ENCODE measurements at regions not wholly inside any gene's neighbourhood (a gene's known extent, or its start where the extent isn't known, plus 50 kb on each side); places are given as distances from the start of the nearest gene placed in this dataset.

DNA sequence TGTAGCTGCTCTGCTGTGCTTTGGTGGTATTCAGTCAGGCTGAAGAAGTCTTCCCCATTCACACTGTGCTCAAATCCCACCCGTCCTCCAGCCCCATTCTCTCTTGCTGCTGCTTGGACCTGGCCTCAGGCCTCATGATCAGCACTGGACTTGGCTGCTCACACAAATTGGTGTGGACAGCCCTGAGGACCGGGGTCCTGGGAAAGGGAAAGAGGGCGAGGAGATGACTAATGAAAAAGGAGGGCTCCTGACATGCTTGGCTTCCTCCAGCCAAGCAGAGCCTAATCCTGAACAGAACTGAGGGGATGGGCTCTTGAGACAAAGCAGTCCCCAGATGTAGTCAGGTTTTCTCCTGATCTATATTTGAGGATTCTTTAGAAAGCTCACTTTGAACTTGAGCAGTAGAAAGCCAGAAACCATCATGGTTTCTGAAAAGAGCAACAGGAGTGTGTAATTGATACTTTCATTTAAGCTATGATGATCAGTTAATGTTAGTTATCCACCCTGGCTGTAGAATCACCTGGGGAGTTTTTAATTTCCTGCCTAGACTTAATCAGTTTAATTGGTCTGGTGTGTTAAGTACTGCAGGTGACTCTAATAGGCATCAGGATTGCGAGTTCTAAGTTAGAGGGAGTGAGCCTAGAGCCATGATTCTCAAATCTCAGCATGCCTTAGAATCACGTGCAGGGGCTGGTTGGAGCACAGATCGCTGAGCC lies 79.4 kb upstream of the THBS1 start:
- Mint-ChIP-seq H3K4me1 (ENCODE audit: low read depth, unreplicated experiment) (no peaks in the 10 kb centered on the region), H3K27me3 (ENCODE audit: insufficient read depth, unreplicated experiment) (no peaks in the 10 kb centered on the region), H3K36me3 (ENCODE audit: insufficient read depth, unreplicated experiment) (no peaks in the 10 kb centered on the region), H3K9me3 (ENCODE audit: unreplicated experiment) (no peaks in the 10 kb centered on the region), H3K4me3 (ENCODE audit: unreplicated experiment) (no peak overlapping the region), H3K27ac (ENCODE audit: unreplicated experiment) (no peak overlapping the region)
- CTCF ChIA-PET: no interaction called here
- intact Hi-C loops (cut with micrococcal nuclease; ENCODE audit: unreplicated experiment): no loop called here
- no peak for DNase-seq
- Histone ChIP-seq H3K36me3 (ENCODE audit: control insufficient read depth, insufficient read depth, low read length) (no peaks in the 10 kb centered on the region), H3K27me3 (replicated peaks; ENCODE audit: control insufficient read depth, insufficient read depth, low read length) (no peaks in the 10 kb centered on the region), H3K4me1 (no peaks in the 10 kb centered on the region), H3K4me3 (ENCODE audit: low read depth, low read length) (no peak overlapping the region), H3K9me3 (no peaks in the 10 kb centered on the region)
- no TSS peak for BruUV-seq (replicated peaks)
- TF ChIP-seq, protein P1, sequence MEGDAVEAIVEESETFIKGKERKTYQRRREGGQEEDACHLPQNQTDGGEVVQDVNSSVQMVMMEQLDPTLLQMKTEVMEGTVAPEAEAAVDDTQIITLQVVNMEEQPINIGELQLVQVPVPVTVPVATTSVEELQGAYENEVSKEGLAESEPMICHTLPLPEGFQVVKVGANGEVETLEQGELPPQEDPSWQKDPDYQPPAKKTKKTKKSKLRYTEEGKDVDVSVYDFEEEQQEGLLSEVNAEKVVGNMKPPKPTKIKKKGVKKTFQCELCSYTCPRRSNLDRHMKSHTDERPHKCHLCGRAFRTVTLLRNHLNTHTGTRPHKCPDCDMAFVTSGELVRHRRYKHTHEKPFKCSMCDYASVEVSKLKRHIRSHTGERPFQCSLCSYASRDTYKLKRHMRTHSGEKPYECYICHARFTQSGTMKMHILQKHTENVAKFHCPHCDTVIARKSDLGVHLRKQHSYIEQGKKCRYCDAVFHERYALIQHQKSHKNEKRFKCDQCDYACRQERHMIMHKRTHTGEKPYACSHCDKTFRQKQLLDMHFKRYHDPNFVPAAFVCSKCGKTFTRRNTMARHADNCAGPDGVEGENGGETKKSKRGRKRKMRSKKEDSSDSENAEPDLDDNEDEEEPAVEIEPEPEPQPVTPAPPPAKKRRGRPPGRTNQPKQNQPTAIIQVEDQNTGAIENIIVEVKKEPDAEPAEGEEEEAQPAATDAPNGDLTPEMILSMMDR (IDR thresholded peaks at IDR 0.05; ENCODE audit: insufficient read depth in 1 of 2, low read depth in 1 of 2, low read length in 1 of 2, severe bottlenecking in 1 of 2, unreplicated experiment in 1 of 2): no peak
- POLR2A ChIA-PET: no interaction called here

DNA sequence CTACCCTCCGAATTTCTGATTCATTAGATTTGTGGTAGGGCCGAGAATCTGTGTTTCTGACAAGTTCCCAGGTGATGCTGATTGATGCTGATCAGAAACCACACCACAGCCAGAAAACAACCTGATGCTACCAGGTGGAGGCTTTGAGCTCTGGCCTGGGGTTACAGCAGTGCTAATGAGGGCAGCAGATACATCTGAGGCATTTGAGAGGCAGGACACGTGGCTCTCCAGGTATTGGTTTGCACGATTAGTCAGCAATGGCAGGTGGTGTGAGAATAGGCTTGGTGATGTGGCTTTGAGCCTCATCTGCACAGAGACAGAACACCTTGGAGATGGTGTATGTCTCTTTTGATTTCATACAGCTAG lies 78.8 kb upstream of the THBS1 start:
- DNase-seq: no peak
- no peaks in the 10 kb centered on the region for H3K27me3 Mint-ChIP-seq (ENCODE audit: insufficient read depth, unreplicated experiment)
- H3K36me3 Mint-ChIP-seq (ENCODE audit: insufficient read depth, unreplicated experiment): no peaks in the 10 kb centered on the region
- BruUV-seq (replicated peaks): no TSS peak
- TF ChIP-seq, protein P1 (IDR thresholded peaks at IDR 0.05; ENCODE audit: insufficient read depth in 1 of 2, low read depth in 1 of 2, low read length in 1 of 2, severe bottlenecking in 1 of 2, unreplicated experiment in 1 of 2): no peak
- H3K27ac Mint-ChIP-seq (ENCODE audit: unreplicated experiment): no peak overlapping the region
- Histone ChIP-seq H3K4me1 (no peaks in the 10 kb centered on the region), H3K9me3 (no peaks in the 10 kb centered on the region), H3K27me3 (replicated peaks; ENCODE audit: control insufficient read depth, insufficient read depth, low read length) (no peaks in the 10 kb centered on the region), H3K4me3 (ENCODE audit: low read depth, low read length) (no peak overlapping the region), H3K36me3 (ENCODE audit: control insufficient read depth, insufficient read depth, low read length) (no peaks in the 10 kb centered on the region)
- H3K4me1 Mint-ChIP-seq (ENCODE audit: low read depth, unreplicated experiment): no peaks in the 10 kb centered on the region
- ChIA-PET POLR2A (no interaction called here), CTCF (no interaction called here)
- no peak overlapping the region for H3K4me3 Mint-ChIP-seq (ENCODE audit: unreplicated experiment)
- H3K9me3 Mint-ChIP-seq (ENCODE audit: unreplicated experiment): no peaks in the 10 kb centered on the region
- intact Hi-C loops (cut with micrococcal nuclease; ENCODE audit: unreplicated experiment): no loop called here

DNA sequence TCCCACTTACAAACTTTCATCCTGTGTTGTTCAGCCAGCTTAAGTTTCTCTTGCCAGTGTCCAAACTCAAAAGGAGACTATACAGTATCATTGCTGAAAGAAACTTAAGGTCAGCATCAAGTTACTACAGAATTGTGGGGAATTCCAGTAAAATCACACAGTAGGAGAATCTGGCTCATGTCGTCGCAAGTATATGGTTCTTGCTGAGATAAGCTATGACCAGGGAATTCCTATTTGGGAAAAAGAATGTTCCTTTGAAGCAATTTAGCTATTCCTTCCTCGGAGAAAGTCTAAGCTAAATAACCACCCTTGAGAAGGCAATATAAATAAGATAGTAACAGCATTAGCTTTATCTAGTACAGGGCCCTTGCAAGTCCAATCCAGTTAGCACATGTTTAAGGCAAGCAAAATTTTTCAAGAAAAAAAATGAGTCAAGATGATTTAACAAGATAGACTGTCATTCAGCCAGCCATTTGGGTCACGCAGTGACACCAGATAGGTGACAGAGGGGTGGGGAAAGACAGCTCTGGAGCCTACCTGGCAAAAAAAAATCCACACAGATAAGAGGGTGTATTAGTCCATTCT lies 78.2 kb upstream of the THBS1 start:
- Mint-ChIP-seq H3K27ac (ENCODE audit: unreplicated experiment) (no peak overlapping the region), H3K4me3 (ENCODE audit: unreplicated experiment) (no peak overlapping the region), H3K27me3 (ENCODE audit: insufficient read depth, unreplicated experiment) (no peaks in the 10 kb centered on the region), H3K9me3 (ENCODE audit: unreplicated experiment) (no peaks in the 10 kb centered on the region), H3K36me3 (ENCODE audit: insufficient read depth, unreplicated experiment) (no peaks in the 10 kb centered on the region), H3K4me1 (ENCODE audit: low read depth, unreplicated experiment) (no peaks in the 10 kb centered on the region)
- H3K4me3 ChIP-seq (ENCODE audit: low read depth, low read length): no peak overlapping the region
- TF ChIP-seq, protein P1 (IDR thresholded peaks at IDR 0.05; ENCODE audit: insufficient read depth in 1 of 2, low read depth in 1 of 2, low read length in 1 of 2, severe bottlenecking in 1 of 2, unreplicated experiment in 1 of 2): no peak
- no peaks in the 10 kb centered on the region for H3K27me3 ChIP-seq (replicated peaks; ENCODE audit: control insufficient read depth, insufficient read depth, low read length)
- H3K9me3 ChIP-seq: no peaks in the 10 kb centered on the region
- no TSS peak for BruUV-seq (replicated peaks)
- no peak for DNase-seq
- intact Hi-C loops (cut with micrococcal nuclease; ENCODE audit: unreplicated experiment): no loop called here
- CTCF ChIA-PET: no interaction called here
- no peaks in the 10 kb centered on the region for H3K4me1 ChIP-seq
- H3K36me3 ChIP-seq (ENCODE audit: control insufficient read depth, insufficient read depth, low read length): no peaks in the 10 kb centered on the region
- POLR2A ChIA-PET: no interaction called here

Data from Caco-2 (cell line).